ENCODE measurements at regions not wholly inside any gene's neighbourhood (a gene's known extent, or its start where the extent isn't known, plus 50 kb on each side); places are given as distances from the start of the nearest gene placed in this dataset.

- FAIRE-seq (no peak), DNase-seq (ENCODE audit: low spot score) (no peak), ATAC-seq (no peak)
- in situ Hi-C loops (cut with HindIII; ENCODE audit: extremely low pct_ligation_motif_present, low pct_unique_long_range_greater_than_20kb), result no loop called here
- Histone ChIP-seq H3K27me3 (ENCODE audit: control insufficient read depth in 1 of 2, insufficient read depth in 2 of 2, low read length in 2 of 2) (no peaks in the 10 kb centered on the region; a peak in 1 of 5 replicates), H2AFZ (ENCODE audit: low read length) (no peak overlapping the region), H3K79me2 (ENCODE audit: insufficient read depth, low read length) (no peaks in the 10 kb centered on the region), H3K4me2 (ENCODE audit: low read depth, low read length) (no peak overlapping the region), H3K27ac (ENCODE audit: extremely low read length, insufficient read depth, low read length) (no peak overlapping the region), H3K36me3 (replicated peaks in 1 of 2; ENCODE audit: control insufficient read depth in 1 of 2, insufficient read depth in 2 of 2, low read length in 2 of 2) (no peaks in the 10 kb centered on the region), H3K4me3 (replicated peaks in 1 of 3; ENCODE audit: insufficient read depth in 1 of 3, low read depth in 2 of 3, low read length in 3 of 3) (no peak overlapping the region), H3K4me1 (ENCODE audit: insufficient read depth, low read length) (no peaks in the 10 kb centered on the region), H4K20me1 (ENCODE audit: insufficient read depth, low read length) (no peaks in the 10 kb centered on the region), H3K9me3 (ENCODE audit: low read length) (peaks cover 69% of the 10 kb centered on the region), H3K9ac (ENCODE audit: insufficient read depth, low read depth, low read length) (no peak overlapping the region)
- BruUV-seq (replicated peaks), result no TSS peak
- ChIA-PET CTCF (ENCODE audit: low intra/inter-chr PET ratio, low total read pairs) (no interaction called here), POLR2A (no interaction called here)
- TF ChIP-seq FOSL1 (CRISPR knock-in tag; IDR thresholded peaks at IDR 0.05; ENCODE audit: borderline replicate concordance) (no peak), ZNF264 (CRISPR knock-in tag; IDR thresholded peaks at IDR 0.05) (no peak), ZNF672 (CRISPR knock-in tag; IDR thresholded peaks at IDR 0.05) (no peak), CBX2 (IDR thresholded peaks at IDR 0.05; ENCODE audit: low read depth, low read length) (no peak), CBX2 (CRISPR knock-in tag; IDR thresholded peaks at IDR 0.05; ENCODE audit: low read depth) (no peak), PPARG (CRISPR knock-in tag; conservative IDR thresholded peaks at IDR 0.05) (no peak), ZNF549 (CRISPR knock-in tag; IDR thresholded peaks at IDR 0.05) (no peak), ZNF562 (CRISPR knock-in tag; IDR thresholded peaks at IDR 0.05; ENCODE audit: borderline replicate concordance) (no peak), EP300 (IDR thresholded peaks at IDR 0.05; ENCODE audit: low read depth in 2 of 2, low read length in 2 of 2) (no peak), EP300 (CRISPR knock-in tag; IDR thresholded peaks at IDR 0.05; ENCODE audit: borderline replicate concordance) (no peak), PHF8 (CRISPR knock-in tag; IDR thresholded peaks at IDR 0.05) (no peak), ZNF580 (CRISPR knock-in tag; IDR thresholded peaks at IDR 0.05; ENCODE audit: borderline replicate concordance, low read depth) (no peak), ZNF432 (CRISPR knock-in tag; IDR thresholded peaks at IDR 0.05; ENCODE audit: borderline replicate concordance) (no peak), RFX5 (IDR thresholded peaks at IDR 0.05; ENCODE audit: low read depth, low read length) (no peak), SALL1 (CRISPR knock-in tag; IDR thresholded peaks at IDR 0.05) (no peak), JARID2 (CRISPR knock-in tag; IDR thresholded peaks at IDR 0.05; ENCODE audit: insufficient replicate concordance) (no peak), ZBTB39 (CRISPR knock-in tag; IDR thresholded peaks at IDR 0.05) (no peak), CBX1 (IDR thresholded peaks at IDR 0.05; ENCODE audit: low read depth) (no peak)
- intact Hi-C loops (cut with micrococcal nuclease; ENCODE audit: unreplicated experiment), result no loop called here
- 38% methylated on average over 3 of the region's 3 CpGs for WGBS (ENCODE audit: low lambda C conversion rate)
These were observed 182.7 kb upstream of the PCDH7 start for GRCh38 chr4:30537456-30537855.
